ENCODE measurements at regions not wholly inside any gene's neighbourhood (a gene's known extent, or its start where the extent isn't known, plus 50 kb on each side); places are given as distances from the start of the nearest gene placed in this dataset.

- no peak for DNase-seq
Observed at GRCh38 chr2:14565666-14566065, 66.9 kb upstream of the LRATD1 start.

- DNase-seq, result no peak
Observed at GRCh38 chr2:14567561-14567960, 65.0 kb upstream of the LRATD1 start.

GRCh38 chr2:14569294-14569693, 63.2 kb upstream of the LRATD1 start:
- DNase-seq, result no peak

- no peak for DNase-seq
Observed at GRCh38 chr2:14572633-14573032, 59.9 kb upstream of the LRATD1 start.

GRCh38 chr2:14577843-14578242, 54.7 kb upstream of the LRATD1 start:
- DNase-seq, result no peak
